ENCODE measurements at regions not wholly inside any gene's neighbourhood (a gene's known extent, or its start where the extent isn't known, plus 50 kb on each side); places are given as distances from the start of the nearest gene placed in this dataset.
"Not testable (repeated sequence)": the region's sequence is repeated elsewhere in the genome, so short reads cannot be mapped to it uniquely, and the experiment has no call there.

DNA sequence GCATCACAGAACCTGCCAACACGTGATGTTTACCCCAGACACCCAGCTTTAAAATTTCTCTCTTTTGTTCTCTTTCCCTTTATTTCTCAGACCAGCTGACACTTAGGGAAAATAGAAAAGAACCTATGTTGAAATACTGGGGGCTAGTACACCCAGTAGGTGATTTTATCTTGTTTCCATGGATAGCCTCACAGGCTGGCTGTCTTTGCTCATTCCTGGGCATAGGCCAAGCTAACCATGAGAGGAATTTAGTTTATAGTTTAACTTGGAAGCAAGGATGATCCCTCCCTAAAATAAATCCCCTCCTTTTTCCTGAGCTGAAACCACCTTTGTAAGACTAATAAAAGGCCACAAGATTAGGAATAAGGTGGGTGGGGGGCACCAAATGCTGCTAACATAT lies 362.7 kb downstream of the GJA1 start:
- H3K36me3 ChIP-seq (ENCODE audit: control insufficient read depth, insufficient read depth, low read length, severe bottlenecking); H3K4me3 ChIP-seq (ENCODE audit: low read length); H3K9ac ChIP-seq (ENCODE audit: low read length); H3K27me3 ChIP-seq (replicated peaks; ENCODE audit: control insufficient read depth, insufficient read depth, low read length): not testable (repeated sequence)
- DNase-seq (ENCODE audit: low read depth), result peak; percentile 34
- Histone ChIP-seq H3K4me1 (ENCODE audit: control insufficient read depth, insufficient read depth, low read length) (peaks cover 17% of the 10 kb centered on the region), H3K9me3 (ENCODE audit: control insufficient read depth, low read length) (peaks cover 20% of the 10 kb centered on the region)

DNA sequence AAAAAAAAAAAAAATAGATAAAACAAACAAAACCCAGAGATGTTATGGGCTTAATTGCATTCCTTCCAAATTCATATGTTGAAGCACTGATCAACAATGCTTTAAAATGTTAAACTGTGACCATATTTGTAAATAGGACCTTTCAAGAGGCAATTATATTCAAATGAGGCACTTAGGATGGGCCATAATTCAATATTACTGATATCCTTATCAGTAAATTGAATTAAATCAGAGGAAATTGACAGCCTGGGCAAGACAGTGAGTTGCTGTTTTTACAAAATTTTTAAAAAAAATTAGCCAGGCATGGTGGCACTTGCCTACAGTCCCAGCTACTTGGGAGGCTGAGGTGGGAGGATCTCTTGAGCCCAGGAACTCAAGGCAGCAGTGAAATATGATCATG lies 364.1 kb downstream of the GJA1 start:
- peaks cover 20% of the 10 kb centered on the region for H3K9me3 ChIP-seq (ENCODE audit: control insufficient read depth, low read length)

DNA sequence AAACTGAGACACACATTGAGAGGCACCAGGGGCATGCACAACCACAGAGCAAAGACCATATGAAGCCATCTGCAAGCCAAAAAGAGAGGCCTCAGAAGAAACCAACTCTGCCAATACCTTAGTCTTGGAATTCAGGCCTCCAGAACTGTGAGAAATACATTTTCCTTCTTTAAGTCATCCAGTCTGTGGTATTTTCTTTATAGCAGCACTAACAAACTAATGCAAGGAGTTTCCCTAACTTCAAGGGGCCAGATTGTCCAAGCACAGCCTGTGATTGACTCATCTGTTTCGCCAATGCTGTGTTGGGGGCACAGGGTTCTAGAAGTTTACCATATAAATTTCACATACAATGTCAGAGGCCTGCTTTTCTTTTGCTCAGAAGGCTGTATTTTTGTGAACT lies 364.6 kb downstream of the GJA1 start:
- peak; percentile 15 for DNase-seq (ENCODE audit: low read depth)
- no peaks in the 10 kb centered on the region for H3K27me3 ChIP-seq (replicated peaks; ENCODE audit: control insufficient read depth, insufficient read depth, low read length)
- H3K4me1 ChIP-seq (ENCODE audit: control insufficient read depth, insufficient read depth, low read length), result peaks cover 6% of the 10 kb centered on the region
- H3K4me3 ChIP-seq (ENCODE audit: low read length), result no peak overlapping the region
- H3K36me3 ChIP-seq (ENCODE audit: control insufficient read depth, insufficient read depth, low read length, severe bottlenecking), result no peaks in the 10 kb centered on the region
- peaks cover 20% of the 10 kb centered on the region for H3K9me3 ChIP-seq (ENCODE audit: control insufficient read depth, low read length)
- H3K9ac ChIP-seq (ENCODE audit: low read length), result no peak overlapping the region

More for the DNA sequence above, 364.1 kb downstream of the GJA1 start:
- H3K27me3 ChIP-seq (replicated peaks; ENCODE audit: control insufficient read depth, insufficient read depth, low read length), result no peaks in the 10 kb centered on the region
- H3K9ac ChIP-seq (ENCODE audit: low read length), result no peak overlapping the region
- H3K4me1 ChIP-seq (ENCODE audit: control insufficient read depth, insufficient read depth, low read length), result peaks cover 10% of the 10 kb centered on the region
- H3K4me3 ChIP-seq (ENCODE audit: low read length), result no peak overlapping the region
- no peaks in the 10 kb centered on the region for H3K36me3 ChIP-seq (ENCODE audit: control insufficient read depth, insufficient read depth, low read length, severe bottlenecking)
- DNase-seq (ENCODE audit: low read depth), result no peak

DNA sequence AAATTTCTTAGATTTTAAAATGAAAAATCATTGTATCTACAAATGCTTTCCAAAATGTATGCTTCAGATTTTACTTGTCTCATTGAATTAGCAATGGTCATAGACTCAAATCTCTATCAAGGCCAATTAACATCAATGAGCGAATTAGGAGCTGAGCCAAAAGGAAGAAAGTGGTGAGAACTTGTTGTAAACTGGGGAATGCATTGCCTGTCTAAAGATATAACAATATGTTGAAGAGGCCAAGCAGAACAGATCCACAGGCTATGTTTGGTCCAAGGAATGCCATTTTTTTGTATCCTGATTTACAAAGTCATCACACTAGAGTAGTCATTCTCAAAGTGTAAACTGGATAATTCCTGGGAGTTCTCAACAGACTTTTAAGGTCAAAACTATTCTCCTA lies 370.7 kb downstream of the GJA1 start:
- no peak for DNase-seq (ENCODE audit: low read depth)
- H3K9me3 ChIP-seq (ENCODE audit: control insufficient read depth, low read length), result peaks cover 12% of the 10 kb centered on the region
- no peak overlapping the region for H3K4me3 ChIP-seq (ENCODE audit: low read length)
- no peaks in the 10 kb centered on the region for H3K36me3 ChIP-seq (ENCODE audit: control insufficient read depth, insufficient read depth, low read length, severe bottlenecking)
- H3K4me1 ChIP-seq (ENCODE audit: control insufficient read depth, insufficient read depth, low read length), result peaks cover 22% of the 10 kb centered on the region
- H3K9ac ChIP-seq (ENCODE audit: low read length), result no peak overlapping the region
- no peaks in the 10 kb centered on the region for H3K27me3 ChIP-seq (replicated peaks; ENCODE audit: control insufficient read depth, insufficient read depth, low read length)

DNA sequence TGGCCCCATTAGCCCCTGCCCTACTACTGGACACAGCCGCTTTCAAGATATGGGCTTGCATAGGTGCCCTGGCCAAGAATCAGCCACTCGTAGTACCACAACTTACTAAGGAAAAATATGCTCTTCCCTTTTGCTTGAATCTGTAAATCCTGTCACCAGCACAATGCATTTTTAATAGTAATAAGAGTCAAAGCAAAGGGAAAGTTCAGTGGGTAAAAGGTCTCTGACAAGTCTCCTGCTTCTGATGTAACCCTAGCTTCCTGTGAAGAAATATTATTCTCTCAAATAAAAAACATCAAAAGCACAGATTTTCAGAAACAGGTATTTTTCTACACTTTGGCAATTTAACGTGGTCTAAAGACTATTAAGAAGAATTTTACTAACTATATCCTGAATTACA lies 373.8 kb downstream of the GJA1 start:
- no peaks in the 10 kb centered on the region for H3K27me3 ChIP-seq (replicated peaks; ENCODE audit: control insufficient read depth, insufficient read depth, low read length)
- H3K36me3 ChIP-seq (ENCODE audit: control insufficient read depth, insufficient read depth, low read length, severe bottlenecking), result no peaks in the 10 kb centered on the region
- peak; percentile 45 for DNase-seq (ENCODE audit: low read depth)
- peaks cover 22% of the 10 kb centered on the region for H3K4me1 ChIP-seq (ENCODE audit: control insufficient read depth, insufficient read depth, low read length)
- peak overlapping the region; percentile 74 for H3K9ac ChIP-seq (ENCODE audit: low read length)
- H3K4me3 ChIP-seq (ENCODE audit: low read length), result peak overlapping the region; percentile 47
- no peaks in the 10 kb centered on the region for H3K9me3 ChIP-seq (ENCODE audit: control insufficient read depth, low read length)

DNA sequence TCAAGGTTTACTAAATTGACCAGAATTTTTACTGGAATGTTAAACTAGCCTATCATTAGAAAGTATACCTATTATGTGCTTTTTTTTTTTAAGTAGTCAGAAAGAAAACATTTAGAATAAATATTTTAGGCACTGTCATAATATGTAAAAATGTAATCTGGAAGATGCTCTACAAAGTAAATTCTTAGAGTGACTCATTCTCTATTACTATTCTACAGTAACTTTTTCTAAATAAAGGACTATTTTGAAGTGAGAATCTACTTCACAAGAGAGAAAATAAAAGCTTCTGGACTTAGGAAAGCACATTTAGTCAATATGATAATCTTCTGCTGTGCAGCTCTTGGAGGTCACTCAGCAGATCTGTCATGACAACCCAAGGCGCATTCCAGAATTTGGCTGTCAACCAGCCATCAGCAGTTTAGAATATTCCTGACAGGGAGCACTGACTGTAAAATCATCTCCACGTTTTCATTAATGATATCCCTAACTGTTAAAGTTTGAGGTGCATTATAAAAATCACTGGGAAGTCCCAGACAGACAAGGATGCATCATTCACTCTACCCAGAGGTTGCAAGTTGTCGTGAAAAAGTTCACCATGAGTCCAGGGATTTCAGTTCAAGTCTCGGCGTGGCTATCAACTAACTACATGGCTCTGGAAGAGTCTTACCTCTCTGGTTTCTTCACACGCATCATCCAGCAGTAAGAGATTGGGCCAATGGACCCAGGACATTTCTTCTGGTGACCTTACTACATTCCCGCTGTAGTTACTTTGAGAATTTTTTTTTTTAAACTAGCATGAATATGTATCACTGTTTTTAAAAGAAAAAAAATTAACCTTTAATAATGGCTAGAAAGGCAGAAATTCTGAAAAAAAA lies 374.9 kb downstream of the GJA1 start:
- Histone ChIP-seq H3K9ac (ENCODE audit: low read length) (no peak overlapping the region), H3K27me3 (replicated peaks; ENCODE audit: control insufficient read depth, insufficient read depth, low read length) (no peaks in the 10 kb centered on the region), H3K4me3 (ENCODE audit: low read length) (no peak overlapping the region), H3K36me3 (ENCODE audit: control insufficient read depth, insufficient read depth, low read length, severe bottlenecking) (no peaks in the 10 kb centered on the region), H3K4me1 (ENCODE audit: control insufficient read depth, insufficient read depth, low read length) (peaks cover 22% of the 10 kb centered on the region), H3K9me3 (ENCODE audit: control insufficient read depth, low read length) (no peaks in the 10 kb centered on the region)
- DNase-seq (ENCODE audit: low read depth), result no peak

DNA sequence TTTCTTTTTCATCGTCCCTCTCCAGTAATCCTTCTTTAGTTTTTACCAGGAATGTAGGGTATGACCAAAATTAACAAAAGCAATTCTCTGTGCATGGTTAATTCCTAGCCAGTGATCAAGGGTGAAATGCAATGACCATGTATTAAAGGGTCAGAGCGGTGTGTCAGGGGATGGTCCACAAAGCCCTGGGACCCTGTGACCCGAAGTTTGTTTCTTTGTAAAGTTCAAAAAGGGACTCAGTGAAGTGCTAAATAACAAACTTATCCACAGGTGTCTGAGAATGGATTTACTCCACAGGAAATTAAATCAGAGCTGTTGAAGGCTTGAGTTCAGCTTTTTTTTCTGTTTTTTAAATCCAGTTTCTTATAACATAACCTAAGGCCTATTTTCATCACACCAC lies 375.7 kb downstream of the GJA1 start:
- no peak overlapping the region for H3K9ac ChIP-seq (ENCODE audit: low read length)
- DNase-seq (ENCODE audit: low read depth), result no peak
- H3K4me1 ChIP-seq (ENCODE audit: control insufficient read depth, insufficient read depth, low read length), result peaks cover 22% of the 10 kb centered on the region
- no peaks in the 10 kb centered on the region for H3K9me3 ChIP-seq (ENCODE audit: control insufficient read depth, low read length)
- H3K36me3 ChIP-seq (ENCODE audit: control insufficient read depth, insufficient read depth, low read length, severe bottlenecking), result no peaks in the 10 kb centered on the region
- H3K27me3 ChIP-seq (replicated peaks; ENCODE audit: control insufficient read depth, insufficient read depth, low read length), result no peaks in the 10 kb centered on the region
- H3K4me3 ChIP-seq (ENCODE audit: low read length), result no peak overlapping the region

DNA sequence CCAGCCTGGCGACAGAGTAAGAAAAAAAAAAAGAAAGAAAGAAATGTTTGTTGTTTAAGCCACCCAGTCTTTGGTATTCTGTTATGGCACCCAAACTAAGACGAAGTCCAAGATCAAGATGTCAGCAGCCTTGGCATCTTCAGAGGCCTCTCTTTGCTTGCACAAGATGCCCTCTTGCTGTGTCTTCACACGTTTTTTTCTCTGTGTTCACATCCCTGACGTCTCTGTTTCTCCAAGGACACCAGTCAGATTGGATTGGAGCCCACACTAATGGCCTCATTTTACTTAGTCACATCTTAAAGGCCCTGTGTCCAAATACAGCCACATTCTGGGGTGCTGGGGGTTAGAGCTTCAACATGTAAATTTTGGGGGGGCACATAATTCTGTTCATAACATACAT lies 380.9 kb downstream of the GJA1 start:
- Histone ChIP-seq H3K36me3 (ENCODE audit: control insufficient read depth, insufficient read depth, low read length, severe bottlenecking) (no peaks in the 10 kb centered on the region), H3K4me3 (ENCODE audit: low read length) (no peak overlapping the region), H3K9me3 (ENCODE audit: control insufficient read depth, low read length) (peaks cover 23% of the 10 kb centered on the region), H3K27me3 (replicated peaks; ENCODE audit: control insufficient read depth, insufficient read depth, low read length) (no peaks in the 10 kb centered on the region), H3K4me1 (ENCODE audit: control insufficient read depth, insufficient read depth, low read length) (peaks cover 15% of the 10 kb centered on the region), H3K9ac (ENCODE audit: low read length) (peak overlapping the region; percentile 33)
- DNase-seq (ENCODE audit: low read depth), result no peak

DNA sequence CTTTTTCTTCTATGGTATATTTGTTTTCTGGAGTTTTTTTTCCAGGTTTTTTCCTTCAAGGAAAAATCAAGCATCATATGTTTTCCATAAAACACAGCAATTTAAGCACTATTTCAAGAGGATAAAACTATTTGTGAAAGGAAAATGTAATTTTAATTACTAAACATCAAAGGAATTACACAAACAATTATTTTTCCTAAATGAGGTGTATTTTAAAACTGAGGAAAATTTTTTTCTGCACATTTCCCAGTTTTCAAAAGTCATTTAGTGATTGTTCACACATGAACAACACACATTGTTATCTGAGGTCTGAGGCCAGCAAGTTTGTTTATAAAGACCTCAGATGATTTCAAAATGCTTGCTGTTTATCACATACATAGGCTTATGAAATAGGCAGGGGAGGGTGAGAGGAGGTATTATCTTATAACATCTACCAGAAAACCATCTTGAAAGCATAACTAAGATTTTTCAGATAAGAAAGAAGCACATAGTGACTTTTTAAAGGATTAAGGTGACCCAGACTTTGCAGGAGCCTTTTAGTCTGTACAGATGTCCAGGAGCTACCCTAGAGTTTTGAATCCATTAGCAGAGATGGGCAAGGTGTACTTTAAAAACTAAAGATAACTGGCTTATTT lies 381.6 kb downstream of the GJA1 start:
- Histone ChIP-seq H3K9me3 (ENCODE audit: control insufficient read depth, low read length) (peaks cover 23% of the 10 kb centered on the region), H3K27me3 (replicated peaks; ENCODE audit: control insufficient read depth, insufficient read depth, low read length) (no peaks in the 10 kb centered on the region), H3K4me3 (ENCODE audit: low read length) (no peak overlapping the region), H3K4me1 (ENCODE audit: control insufficient read depth, insufficient read depth, low read length) (peaks cover 15% of the 10 kb centered on the region), H3K9ac (ENCODE audit: low read length) (peak overlapping the region; percentile 33), H3K36me3 (ENCODE audit: control insufficient read depth, insufficient read depth, low read length, severe bottlenecking) (no peaks in the 10 kb centered on the region)
- DNase-seq (ENCODE audit: low read depth), result peak; percentile 56

DNA sequence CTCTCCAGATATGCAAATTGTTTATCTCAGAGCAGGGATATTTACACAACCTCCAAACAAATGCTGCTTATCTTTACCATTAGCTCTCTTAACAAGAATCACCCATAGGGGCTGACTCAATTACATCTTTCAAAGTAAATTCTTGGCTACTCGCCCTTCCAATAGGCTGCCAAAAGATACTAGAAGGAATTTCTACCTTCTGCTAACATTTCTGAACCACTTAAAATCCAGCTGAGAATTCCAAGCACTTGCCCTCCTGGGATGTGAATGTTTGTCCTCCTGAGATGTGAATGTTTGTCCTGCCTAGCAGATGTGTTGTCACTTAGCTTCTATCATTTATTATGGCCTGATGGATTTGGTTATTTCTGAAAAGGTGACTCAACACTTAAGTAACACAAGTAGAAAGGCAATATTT lies 388.0 kb downstream of the GJA1 start:
- H3K9ac ChIP-seq (ENCODE audit: low read length), result no peak overlapping the region
- peaks cover 23% of the 10 kb centered on the region for H3K9me3 ChIP-seq (ENCODE audit: control insufficient read depth, low read length)
- H3K27me3 ChIP-seq (replicated peaks; ENCODE audit: control insufficient read depth, insufficient read depth, low read length), result no peaks in the 10 kb centered on the region
- DNase-seq (ENCODE audit: low read depth), result peak; percentile 56
- H3K36me3 ChIP-seq (ENCODE audit: control insufficient read depth, insufficient read depth, low read length, severe bottlenecking), result no peaks in the 10 kb centered on the region
- no peak overlapping the region for H3K4me3 ChIP-seq (ENCODE audit: low read length)
- H3K4me1 ChIP-seq (ENCODE audit: control insufficient read depth, insufficient read depth, low read length), result peaks cover 18% of the 10 kb centered on the region

DNA sequence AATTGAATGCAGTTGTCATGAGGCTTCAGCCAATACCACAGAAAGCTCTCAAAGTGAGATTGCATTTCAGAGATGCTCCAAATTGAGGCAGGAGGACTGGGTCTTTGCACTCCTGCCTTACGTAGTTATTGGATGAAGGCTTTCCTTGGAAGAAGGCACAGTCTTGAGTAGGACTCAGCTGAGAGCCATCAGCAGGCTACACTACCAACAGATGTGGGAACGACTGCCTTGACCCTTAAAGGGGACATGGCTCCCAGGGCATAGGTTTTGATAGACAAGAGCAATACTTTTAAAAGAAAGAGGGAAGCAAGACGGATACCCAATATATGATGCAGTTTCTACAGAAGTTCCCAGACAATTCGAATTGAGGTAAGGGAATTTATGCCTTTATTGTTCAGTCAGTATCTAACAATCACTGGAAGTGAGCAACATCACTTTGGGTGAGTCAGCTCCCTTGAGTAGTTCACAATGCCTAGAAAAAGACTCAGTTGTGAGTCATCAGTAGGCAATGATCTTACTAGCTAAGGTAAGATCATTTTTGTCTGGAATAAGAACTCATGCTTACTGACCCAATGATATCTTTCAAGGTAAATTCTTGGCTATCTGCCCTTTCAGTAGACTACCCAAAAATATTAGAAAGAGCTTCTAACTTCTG lies 390.8 kb downstream of the GJA1 start:
- Histone ChIP-seq H3K4me3 (ENCODE audit: low read length) (no peak overlapping the region), H3K27me3 (replicated peaks; ENCODE audit: control insufficient read depth, insufficient read depth, low read length) (no peaks in the 10 kb centered on the region), H3K36me3 (ENCODE audit: control insufficient read depth, insufficient read depth, low read length, severe bottlenecking) (no peaks in the 10 kb centered on the region), H3K9me3 (ENCODE audit: control insufficient read depth, low read length) (no peaks in the 10 kb centered on the region), H3K9ac (ENCODE audit: low read length) (no peak overlapping the region), H3K4me1 (ENCODE audit: control insufficient read depth, insufficient read depth, low read length) (peaks cover 30% of the 10 kb centered on the region)
- peak; percentile 74 for DNase-seq (ENCODE audit: low read depth)
